ENCODE measurements at regions not wholly inside any gene's neighbourhood (a gene's known extent, or its start where the extent isn't known, plus 50 kb on each side); places are given as distances from the start of the nearest gene placed in this dataset.

DNA sequence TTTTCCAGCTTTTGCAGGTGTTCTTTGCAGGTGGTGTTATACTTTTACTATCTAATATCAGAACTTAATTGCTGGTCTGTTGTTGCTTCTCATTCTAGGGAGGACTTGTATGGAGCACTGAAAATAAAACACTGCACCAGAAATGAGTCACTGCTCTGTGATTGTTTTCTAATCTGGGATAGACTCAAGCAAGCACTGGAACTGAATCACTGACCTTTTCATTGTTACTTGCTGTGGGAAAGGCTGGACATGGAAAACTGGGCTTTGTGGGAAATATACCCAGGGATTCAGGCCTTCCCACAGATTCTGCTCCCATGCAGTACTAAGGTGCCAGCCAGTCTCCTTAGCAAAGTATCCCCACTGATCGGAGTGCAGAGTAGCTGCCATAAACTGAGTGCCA, 470.0 kb upstream of the GCFC2 start (continued):
- no peak for TF ChIP-seq ZNF302 (tag by site-specific recombination; IDR thresholded peaks at IDR 0.05; ENCODE audit: low read depth)
- no peak for TF ChIP-seq ZNF354C (tag by site-specific recombination; IDR thresholded peaks at IDR 0.05; ENCODE audit: borderline replicate concordance, low read depth)
- TF ChIP-seq, protein P1, sequence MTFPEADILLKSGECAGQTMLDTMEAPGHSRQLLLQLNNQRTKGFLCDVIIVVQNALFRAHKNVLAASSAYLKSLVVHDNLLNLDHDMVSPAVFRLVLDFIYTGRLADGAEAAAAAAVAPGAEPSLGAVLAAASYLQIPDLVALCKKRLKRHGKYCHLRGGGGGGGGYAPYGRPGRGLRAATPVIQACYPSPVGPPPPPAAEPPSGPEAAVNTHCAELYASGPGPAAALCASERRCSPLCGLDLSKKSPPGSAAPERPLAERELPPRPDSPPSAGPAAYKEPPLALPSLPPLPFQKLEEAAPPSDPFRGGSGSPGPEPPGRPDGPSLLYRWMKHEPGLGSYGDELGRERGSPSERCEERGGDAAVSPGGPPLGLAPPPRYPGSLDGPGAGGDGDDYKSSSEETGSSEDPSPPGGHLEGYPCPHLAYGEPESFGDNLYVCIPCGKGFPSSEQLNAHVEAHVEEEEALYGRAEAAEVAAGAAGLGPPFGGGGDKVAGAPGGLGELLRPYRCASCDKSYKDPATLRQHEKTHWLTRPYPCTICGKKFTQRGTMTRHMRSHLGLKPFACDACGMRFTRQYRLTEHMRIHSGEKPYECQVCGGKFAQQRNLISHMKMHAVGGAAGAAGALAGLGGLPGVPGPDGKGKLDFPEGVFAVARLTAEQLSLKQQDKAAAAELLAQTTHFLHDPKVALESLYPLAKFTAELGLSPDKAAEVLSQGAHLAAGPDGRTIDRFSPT (tag by site-specific recombination; IDR thresholded peaks at IDR 0.05): no peak
- TF ChIP-seq ZNF549 (tag by site-specific recombination; IDR thresholded peaks at IDR 0.05): no peak
- no peak for TF ChIP-seq ZNF335 (tag by site-specific recombination; conservative IDR thresholded peaks at IDR 0.05)
- TF ChIP-seq SP7 (tag by site-specific recombination; IDR thresholded peaks at IDR 0.05): no peak
- TF ChIP-seq ZNF521 (tag by site-specific recombination; IDR thresholded peaks at IDR 0.05): no peak
- TF ChIP-seq ZNF37A (tag by site-specific recombination; IDR thresholded peaks at IDR 0.05): no peak
- TF ChIP-seq ZNF596 (tag by site-specific recombination; IDR thresholded peaks at IDR 0.05): no peak
- TF ChIP-seq ZNF138 (tag by site-specific recombination; IDR thresholded peaks at IDR 0.05; ENCODE audit: borderline replicate concordance): no peak

GRCh38 chr2:76178610-76179009, 467.9 kb upstream of the GCFC2 start:
- Histone ChIP-seq H3K27ac (ENCODE audit: extremely low read depth, low read depth, low read length) (no peak overlapping the region), H3K4me3 (ENCODE audit: low read depth, low read length) (no peak overlapping the region), H3K4me1 (ENCODE audit: control insufficient read depth, insufficient read depth, low read length) (no peaks in the 10 kb centered on the region), H3K36me3 (ENCODE audit: control insufficient read depth in 2 of 2, insufficient read depth in 1 of 2, low read length in 2 of 2) (no peaks in the 10 kb centered on the region), H3K9me3 (ENCODE audit: control insufficient read depth, insufficient read depth, low read depth, low read length) (no peaks in the 10 kb centered on the region)
- CTCF ChIA-PET: no interaction called here
- POLR2A ChIA-PET: no interaction called here
- TF ChIP-seq, protein P2, sequence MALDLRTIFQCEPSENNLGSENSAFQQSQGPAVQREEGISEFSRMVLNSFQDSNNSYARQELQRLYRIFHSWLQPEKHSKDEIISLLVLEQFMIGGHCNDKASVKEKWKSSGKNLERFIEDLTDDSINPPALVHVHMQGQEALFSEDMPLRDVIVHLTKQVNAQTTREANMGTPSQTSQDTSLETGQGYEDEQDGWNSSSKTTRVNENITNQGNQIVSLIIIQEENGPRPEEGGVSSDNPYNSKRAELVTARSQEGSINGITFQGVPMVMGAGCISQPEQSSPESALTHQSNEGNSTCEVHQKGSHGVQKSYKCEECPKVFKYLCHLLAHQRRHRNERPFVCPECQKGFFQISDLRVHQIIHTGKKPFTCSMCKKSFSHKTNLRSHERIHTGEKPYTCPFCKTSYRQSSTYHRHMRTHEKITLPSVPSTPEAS (tag by site-specific recombination; IDR thresholded peaks at IDR 0.05): no peak
- TF ChIP-seq, protein P3, sequence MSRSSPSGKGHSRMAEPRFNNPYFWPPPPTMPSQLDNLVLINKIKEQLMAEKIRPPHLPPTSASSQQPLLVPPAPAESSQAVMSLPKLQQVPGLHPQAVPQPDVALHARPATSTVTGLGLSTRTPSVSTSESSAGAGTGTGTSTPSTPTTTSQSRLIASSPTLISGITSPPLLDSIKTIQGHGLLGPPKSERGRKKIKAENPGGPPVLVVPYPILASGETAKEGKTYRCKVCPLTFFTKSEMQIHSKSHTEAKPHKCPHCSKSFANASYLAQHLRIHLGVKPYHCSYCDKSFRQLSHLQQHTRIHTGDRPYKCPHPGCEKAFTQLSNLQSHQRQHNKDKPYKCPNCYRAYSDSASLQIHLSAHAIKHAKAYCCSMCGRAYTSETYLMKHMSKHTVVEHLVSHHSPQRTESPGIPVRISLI (tag by site-specific recombination; IDR thresholded peaks at IDR 0.05): no peak
- TF ChIP-seq ZNF274 (IDR thresholded peaks at IDR 0.05; ENCODE audit: low read length) (no peak), ZNF274 (tag by site-specific recombination; IDR thresholded peaks at IDR 0.05; ENCODE audit: borderline replicate concordance) (no peak), ZNF701 (tag by site-specific recombination; IDR thresholded peaks at IDR 0.05) (no peak), ZSCAN30 (tag by site-specific recombination; IDR thresholded peaks at IDR 0.05) (no peak), ZNF610 (tag by site-specific recombination; IDR thresholded peaks at IDR 0.05; ENCODE audit: borderline replicate concordance) (no peak), ZNF514 (tag by site-specific recombination; IDR thresholded peaks at IDR 0.05) (no peak), ZNF571 (tag by site-specific recombination; IDR thresholded peaks at IDR 0.05) (no peak), ZNF175 (tag by site-specific recombination; IDR thresholded peaks at IDR 0.05) (no peak), ZNF530 (tag by site-specific recombination; IDR thresholded peaks at IDR 0.05; ENCODE audit: low read depth) (no peak), ZNF654 (tag by site-specific recombination; IDR thresholded peaks at IDR 0.05; ENCODE audit: low read depth) (no peak), ZNF488 (tag by site-specific recombination; IDR thresholded peaks at IDR 0.05) (no peak), ZBTB10 (tag by site-specific recombination; IDR thresholded peaks at IDR 0.05) (no peak), OSR2 (tag by site-specific recombination; IDR thresholded peaks at IDR 0.05) (no peak), SALL2 (tag by site-specific recombination; IDR thresholded peaks at IDR 0.05; ENCODE audit: borderline replicate concordance) (no peak), ZNF335 (tag by site-specific recombination; conservative IDR thresholded peaks at IDR 0.05) (no peak)
- TF ChIP-seq, protein P4, sequence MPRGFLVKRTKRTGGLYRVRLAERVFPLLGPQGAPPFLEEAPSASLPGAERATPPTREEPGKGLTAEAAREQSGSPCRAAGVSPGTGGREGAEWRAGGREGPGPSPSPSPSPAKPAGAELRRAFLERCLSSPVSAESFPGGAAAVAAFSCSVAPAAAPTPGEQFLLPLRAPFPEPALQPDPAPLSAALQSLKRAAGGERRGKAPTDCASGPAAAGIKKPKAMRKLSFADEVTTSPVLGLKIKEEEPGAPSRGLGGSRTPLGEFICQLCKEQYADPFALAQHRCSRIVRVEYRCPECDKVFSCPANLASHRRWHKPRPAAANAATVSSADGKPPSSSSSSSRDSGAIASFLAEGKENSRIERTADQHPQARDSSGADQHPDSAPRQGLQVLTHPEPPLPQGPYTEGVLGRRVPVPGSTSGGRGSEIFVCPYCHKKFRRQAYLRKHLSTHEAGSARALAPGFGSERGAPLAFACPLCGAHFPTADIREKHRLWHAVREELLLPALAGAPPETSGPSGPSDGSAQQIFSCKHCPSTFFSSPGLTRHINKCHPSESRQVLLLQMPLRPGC (tag by site-specific recombination; IDR thresholded peaks at IDR 0.05): no peak

Measured in HEK293 (cell line).